SU-DHL-6 (cell line): ENCODE measurements at regions not wholly inside any gene's neighbourhood (a gene's known extent, or its start where the extent isn't known, plus 50 kb on each side); places are given as distances from the start of the nearest gene placed in this dataset.

Source experiments
- CTCF ChIP-seq: fragments of 200-600 bp; sonication (generic); IDR thresholded peaks from one replicate; pipeline ENCODE4 v1.5.1; 2017; ENCODE audit warnings: antibody characterized with exemption, mild to moderate bottlenecking, low read length, moderate library complexity; ENCODE audit not compliant: insufficient read depth, poor library complexity, severe bottlenecking
- EZH2phosphoT487 ChIP-seq: fragments of 200-600 bp; sonication (generic), shearing (Covaris generic); conservative IDR thresholded peaks from 2 replicates; pipeline ENCODE4 v1.6.1; 2018; ENCODE audit warnings: mild to moderate bottlenecking, antibody characterized with exemption, low read length, moderate library complexity, mixed read lengths

- TF ChIP-seq CTCF (no peak), EZH2phosphoT487 (no peak)
Observed at GRCh38 chr4:89534356-89534755, 226.8 kb upstream of the GPRIN3 start.
